HG03354 (cell line): ENCODE measurements at regions not wholly inside any gene's neighbourhood (a gene's known extent, or its start where the extent isn't known, plus 50 kb on each side); places are given as distances from the start of the nearest gene placed in this dataset.

ENCODE experiments used
- ATAC-seq: cut with Tn5 transposase; IDR thresholded peaks from one replicate; pipeline ENCODE4 v1.9.1; 2021; ENCODE audit warnings: mild to moderate bottlenecking; ENCODE audit not compliant: unreplicated experiment, poor library complexity, severe bottlenecking

- ATAC-seq, result no peak
Observed at GRCh38 chr6:11288065-11288464, 55.6 kb upstream of the NEDD9 start.

- no peak for ATAC-seq
Observed at GRCh38 chr6:11284996-11285395, 52.5 kb upstream of the NEDD9 start.

GRCh38 chr6:11283629-11284028 lies 51.2 kb upstream of the NEDD9 start:
- ATAC-seq, result no peak

- no peak for ATAC-seq
Observed at GRCh38 chr6:11282875-11283274, 50.4 kb upstream of the NEDD9 start.
